Activated effector memory CD4-positive, alpha-beta T cell treated with anti-CD3 and anti-CD28 coated beads, Interleukin-2, amount 50 U/mL, for 16 hours (primary cell): ENCODE measurements at regions not wholly inside any gene's neighbourhood (a gene's known extent, or its start where the extent isn't known, plus 50 kb on each side); places are given as distances from the start of the nearest gene placed in this dataset.

Experiments used
- DNase-seq: peaks from one replicate; pipeline ENCODE4 v3.0.0-alpha.2; 2020

DNA sequence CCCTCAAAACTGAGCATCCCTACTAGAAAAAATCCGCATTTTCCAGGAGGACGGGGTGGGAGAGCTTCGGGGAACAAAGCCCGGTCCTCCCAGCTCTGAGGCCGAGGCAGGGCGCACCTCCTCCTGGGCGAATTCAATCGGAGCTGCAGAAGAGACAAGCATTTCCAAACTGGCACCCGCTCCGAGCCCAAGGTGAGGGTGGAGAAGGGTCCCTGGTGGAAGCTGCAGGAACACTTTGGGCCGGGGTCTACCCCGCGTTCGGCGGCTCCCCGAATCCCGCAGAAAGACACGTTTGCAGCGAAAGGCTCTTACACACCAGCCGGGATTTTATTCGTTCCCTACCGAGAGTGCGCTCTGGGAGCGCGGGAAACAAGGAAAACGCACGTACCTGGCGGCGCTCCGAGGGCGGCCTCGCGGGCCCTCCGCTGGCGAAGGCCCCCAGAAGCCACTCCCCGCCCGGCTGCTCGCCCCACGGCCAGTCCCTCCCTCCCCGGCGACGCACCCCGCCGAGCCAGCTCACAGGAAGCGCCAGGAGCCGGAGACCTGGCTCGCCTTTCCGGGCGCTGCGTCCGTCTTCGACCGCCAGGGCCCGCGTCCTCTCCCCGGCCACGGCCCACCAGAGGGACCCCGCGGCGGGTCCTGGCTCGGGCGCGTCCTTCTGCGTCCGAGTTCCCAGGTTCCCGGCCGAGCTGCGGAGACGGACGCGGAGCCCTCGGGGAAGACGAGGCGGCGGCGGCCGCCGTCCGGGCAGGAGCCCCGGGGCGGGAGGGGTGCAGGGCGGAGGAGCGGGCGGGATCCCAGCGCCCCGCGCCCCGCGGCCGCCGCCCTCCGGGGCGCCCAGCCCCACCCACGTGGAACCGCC is 49.8 kb upstream of the BAHCC1 start:
- DNase-seq = peak; percentile 80
